VCaP (cell line): ENCODE measurements at regions not wholly inside any gene's neighbourhood (a gene's known extent, or its start where the extent isn't known, plus 50 kb on each side); places are given as distances from the start of the nearest gene placed in this dataset.
A peak's percentile ranks its signal among the peaks of the same experiment; 100 is the strongest.

Experiments
- H3K27ac ChIP-seq: fragments of 450-650 bp; 2 replicates; pipeline ENCODE4 v1.5.1; 2017
- CTCF ChIP-seq: fragments of 450-650 bp; conservative IDR thresholded peaks from 2 replicates; pipeline ENCODE4 v1.5.1; 2017; ENCODE audit warnings: mild to moderate bottlenecking, moderate library complexity

- TF ChIP-seq CTCF: no peak
- H3K27ac ChIP-seq: no peak overlapping the region
These were observed 59.8 kb upstream of the RCBTB2 start for GRCh38 chr13:48592688-48593049.

DNA sequence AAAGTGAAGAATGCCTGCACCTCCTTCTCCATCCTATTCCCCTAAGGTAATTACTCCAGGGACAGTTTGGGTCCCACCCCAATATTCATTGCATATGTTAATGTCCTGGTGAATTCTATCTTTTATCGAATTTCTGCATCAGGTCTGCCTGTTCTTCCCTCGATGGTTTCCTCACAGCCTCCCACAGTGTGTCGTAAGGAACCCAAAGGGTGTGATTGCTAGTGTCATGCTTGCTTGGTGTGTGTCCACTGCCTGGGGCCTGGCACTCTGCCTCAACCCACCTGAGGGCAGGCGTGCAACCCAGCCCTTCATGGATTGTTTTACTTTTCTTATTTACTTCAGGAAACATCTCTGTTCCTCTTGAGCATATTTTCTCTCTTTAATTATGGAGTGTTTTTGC, 60.2 kb upstream of the CYSLTR2 start:
- H3K27ac ChIP-seq: no peak overlapping the region
- no peak for TF ChIP-seq CTCF

DNA sequence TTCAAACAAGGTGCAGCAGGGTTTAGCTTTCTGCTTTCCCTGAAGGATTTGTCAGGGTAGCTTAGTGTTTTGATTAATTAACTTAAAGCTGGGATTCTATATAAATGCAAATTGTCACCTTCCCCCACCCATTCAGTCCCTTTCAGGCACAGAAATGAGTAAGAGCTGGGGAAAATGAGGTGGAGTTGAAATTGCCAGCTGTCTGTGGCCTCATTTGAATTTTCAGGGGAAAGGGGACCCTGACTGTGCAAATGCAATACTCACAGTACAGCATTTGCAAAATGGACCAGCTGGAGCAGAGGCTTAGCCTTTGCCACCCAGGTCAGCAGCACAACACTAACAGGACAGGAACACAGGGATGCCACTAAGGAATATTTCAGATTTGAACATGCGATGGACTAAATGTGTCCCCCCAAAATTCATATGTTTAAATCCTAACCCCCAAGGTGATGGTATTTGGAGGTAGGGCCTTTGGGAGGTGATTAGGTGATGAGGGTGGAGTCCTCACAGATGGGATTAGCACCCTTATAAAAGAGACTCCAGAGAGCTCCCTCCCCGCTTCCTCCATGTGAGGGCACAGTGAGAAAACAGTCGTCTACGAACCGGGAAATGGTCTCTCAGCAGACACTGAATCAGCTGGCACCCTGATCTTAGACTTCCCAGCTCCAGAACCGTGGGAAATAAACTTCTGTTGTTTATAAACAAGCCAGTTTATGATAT, 59.5 kb upstream of the CYSLTR2 start:
- no peak overlapping the region; the same call in 1 of the 2 replicates for H3K27ac ChIP-seq
- no peak for TF ChIP-seq CTCF

DNA sequence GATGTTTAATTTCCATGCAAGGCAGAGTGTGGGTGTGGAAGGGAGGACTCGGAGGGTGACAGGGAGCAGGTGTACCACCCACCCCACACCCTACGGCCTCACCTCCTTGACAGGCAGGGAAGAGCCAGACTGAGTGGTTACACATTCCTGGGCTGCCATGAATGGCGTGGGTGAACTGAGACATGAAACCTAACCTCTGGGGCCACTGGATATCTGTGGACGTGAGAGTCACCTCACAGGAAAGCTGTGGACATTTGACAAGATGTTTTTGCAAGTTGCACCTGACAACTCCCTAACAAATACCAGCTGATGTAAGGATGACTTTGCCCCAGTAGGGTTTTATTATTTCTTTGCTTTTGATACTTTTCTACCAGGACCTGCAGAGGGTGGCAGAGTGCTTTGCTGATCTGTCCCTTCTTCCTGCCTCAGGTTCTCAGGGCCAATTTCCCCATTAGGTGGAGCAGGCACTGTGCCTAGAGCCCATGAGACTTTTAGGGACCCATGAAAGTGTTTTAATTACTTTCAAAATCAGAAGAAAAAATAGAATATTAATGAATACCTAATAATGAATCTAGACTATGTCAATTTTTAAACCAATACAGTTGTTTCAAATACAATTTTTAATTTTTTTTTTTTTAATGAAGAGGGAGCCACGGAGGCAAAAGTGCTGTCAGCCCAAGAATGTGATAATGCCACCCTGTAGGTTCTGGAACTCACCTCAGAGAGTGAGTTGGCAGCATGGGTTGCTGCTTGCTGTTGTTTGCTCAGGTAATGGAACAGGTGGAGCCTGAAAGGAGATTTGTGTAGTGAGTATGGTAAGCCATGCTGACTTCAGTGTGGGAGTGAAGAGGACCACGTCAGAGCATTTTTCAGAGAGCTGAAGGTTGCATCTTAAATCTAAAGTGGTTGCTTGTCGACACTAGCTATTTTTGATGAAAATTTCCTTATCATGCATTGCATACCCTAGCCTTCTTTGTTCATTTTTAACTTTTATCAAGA, 58.0 kb upstream of the CYSLTR2 start:
- peak overlapping the region; percentile 24; the same call in 1 of the 2 replicates for H3K27ac ChIP-seq
- peak; percentile 82 for TF ChIP-seq CTCF

DNA sequence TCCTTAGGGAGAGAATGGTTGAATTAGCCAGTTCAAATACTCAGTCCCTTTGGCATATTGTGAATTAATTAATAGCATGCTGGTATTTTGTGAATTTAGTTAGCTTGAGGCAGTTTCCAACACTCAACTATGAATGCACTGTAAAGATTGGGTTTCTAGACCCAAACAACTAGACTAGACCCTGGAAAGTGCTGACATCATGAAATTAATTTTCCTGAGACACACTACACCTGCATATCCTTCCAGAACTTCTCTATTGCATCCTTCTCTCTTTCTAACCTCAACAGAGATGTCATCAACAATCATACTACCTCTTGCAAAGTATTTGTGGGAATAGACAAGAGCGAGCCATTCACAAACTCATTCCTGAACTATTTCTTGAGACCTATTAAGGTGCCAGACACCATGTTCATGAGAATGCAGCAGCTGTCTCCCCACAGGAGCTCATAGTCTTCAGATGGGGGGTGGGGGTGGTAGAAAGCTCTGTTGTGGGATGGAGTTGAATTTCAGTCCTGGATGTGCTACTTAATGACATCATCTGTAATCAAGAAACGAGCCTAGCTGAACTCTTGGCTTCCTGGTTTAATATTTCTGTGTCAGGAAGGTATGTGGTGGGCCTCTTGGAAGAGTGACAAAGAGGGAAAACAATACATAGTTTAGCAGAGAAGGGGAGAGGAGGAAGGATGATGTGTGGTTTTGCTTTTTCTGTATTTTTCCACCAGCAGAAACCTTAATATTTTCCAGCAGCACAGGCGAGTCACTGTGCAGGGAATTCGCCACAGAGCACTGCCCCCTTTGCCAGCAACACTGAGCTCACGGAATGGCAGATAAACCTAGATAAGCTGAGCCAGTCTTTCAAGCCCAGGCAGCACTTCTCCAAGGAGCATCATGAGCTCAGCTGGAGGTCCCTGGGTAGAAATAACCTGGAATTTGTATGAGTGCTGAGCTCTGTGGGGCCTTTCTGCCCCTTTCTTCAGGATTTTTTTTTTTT, 53.1 kb upstream of the CYSLTR2 start:
- no peak for TF ChIP-seq CTCF
- H3K27ac ChIP-seq: no peak overlapping the region

DNA sequence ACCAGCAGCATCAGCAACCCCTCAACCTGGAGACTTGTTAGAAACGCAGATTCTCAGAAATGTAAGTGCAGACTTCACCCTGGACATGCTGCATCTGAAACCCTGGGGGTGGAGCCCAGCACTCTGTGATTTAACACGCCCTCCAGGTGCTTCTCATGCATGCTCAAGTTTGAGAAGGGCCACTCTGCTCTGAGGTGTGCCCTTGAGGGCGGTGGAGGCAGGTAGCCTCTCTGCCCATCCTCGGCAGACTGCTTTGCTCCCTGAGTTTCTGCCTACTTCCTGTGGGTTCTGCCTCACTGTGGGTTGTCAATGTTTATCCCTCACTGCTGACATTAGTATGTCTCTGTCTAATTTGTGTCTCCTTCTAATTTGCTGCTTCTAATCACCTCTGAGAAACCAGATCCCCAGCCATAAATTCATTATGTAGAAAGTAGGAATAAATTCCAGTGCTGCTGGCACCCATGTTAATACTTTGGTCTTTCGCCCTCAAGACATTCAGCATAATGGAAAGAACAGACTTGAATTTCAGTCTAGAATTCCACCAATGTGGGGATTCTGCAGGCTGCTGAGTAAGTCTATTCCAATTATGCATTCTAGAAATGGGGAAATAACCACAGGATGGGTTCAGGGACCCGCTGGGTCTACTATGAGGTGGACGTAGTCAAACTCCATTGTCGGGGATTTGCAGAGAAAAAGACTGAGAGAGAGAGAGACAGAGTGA, 51.3 kb upstream of the CYSLTR2 start:
- no peak for TF ChIP-seq CTCF

More for the DNA sequence above, 51.3 kb upstream of the CYSLTR2 start:
- no peak overlapping the region for H3K27ac ChIP-seq
